NT2/D1 (cell line): ENCODE measurements at regions not wholly inside any gene's neighbourhood (a gene's known extent, or its start where the extent isn't known, plus 50 kb on each side); places are given as distances from the start of the nearest gene placed in this dataset.

ENCODE experiments used
- SUZ12 ChIP-seq: IDR thresholded peaks from 2 replicates; pipeline ENCODE4 v1.6.1; 2011; ENCODE audit not compliant: insufficient read length, insufficient read depth; ENCODE audit errors: extremely low read depth
- YY1 ChIP-seq: IDR thresholded peaks from 2 replicates; pipeline ENCODE4 v1.6.1; 2011; ENCODE audit not compliant: insufficient read length, insufficient read depth
- ZNF274 ChIP-seq: IDR thresholded peaks from 2 replicates; pipeline ENCODE4 v1.6.1; 2011; ENCODE audit warnings: mild to moderate bottlenecking, low read depth, low read length

DNA sequence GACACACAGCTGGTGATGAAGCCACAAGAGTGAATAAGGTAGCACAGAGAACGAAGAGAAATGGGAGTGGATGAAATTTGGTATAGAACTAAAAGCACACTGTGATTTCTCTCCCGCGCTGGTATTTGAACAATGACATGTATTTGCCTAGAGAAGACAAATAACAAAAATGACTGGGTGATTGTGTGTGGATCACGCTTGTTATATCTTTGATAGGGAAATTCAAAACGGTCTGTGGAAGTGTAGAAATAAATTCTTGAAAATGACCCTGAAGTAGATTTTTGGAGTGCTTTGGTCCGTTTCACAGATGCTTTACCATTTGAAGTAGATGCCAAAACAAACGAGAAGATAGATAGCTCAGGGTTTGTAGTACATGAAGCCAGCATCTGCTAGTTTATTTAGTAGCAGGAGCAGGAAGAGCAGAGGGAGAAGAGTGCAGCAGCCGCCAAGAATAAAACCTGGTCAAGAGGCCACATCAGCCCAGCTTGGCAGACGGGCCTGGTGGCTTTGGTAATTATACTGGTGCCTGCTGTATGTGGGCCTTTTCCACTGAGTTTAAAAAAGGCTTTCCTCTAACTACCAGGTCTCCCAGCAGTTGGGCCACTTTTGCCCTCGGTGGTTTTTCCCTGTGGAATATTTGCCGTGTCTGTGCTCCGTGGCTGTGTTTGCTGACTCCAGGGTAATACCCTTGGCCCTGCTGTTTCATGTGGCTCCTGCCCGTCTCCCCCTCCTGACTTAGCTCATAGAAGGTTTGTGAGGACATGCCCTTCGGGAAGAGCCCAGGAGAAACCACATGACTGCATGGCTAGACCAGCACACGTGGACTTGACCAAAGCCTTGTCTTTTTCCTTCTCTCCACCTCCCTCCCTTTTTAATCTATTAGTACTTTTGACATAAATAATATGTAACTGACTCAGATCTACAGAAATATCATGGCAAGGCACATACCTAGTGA, 294.0 kb downstream of the SOX4 start:
- TF ChIP-seq YY1 (no peak), ZNF274 (no peak), SUZ12 (no peak)
